Fibroblast of villous mesenchyme (primary cell): ENCODE measurements at regions not wholly inside any gene's neighbourhood (a gene's known extent, or its start where the extent isn't known, plus 50 kb on each side); places are given as distances from the start of the nearest gene placed in this dataset.
"Not testable (repeated sequence)": the region's sequence is repeated elsewhere in the genome, so short reads cannot be mapped to it uniquely, and the experiment has no call there.

Source experiments
- DNase-seq: peaks from one replicate; pipeline ENCODE4 v3.0.0-alpha.2; 2010; ENCODE audit warnings: low read depth
- H3K4me3 ChIP-seq: 2 replicates; pipeline ENCODE4 v1.5.1; 2011; ENCODE audit warnings: low read depth, mild to moderate bottlenecking, low read length
- TF ChIP-seq, protein P1 (sequence below): IDR thresholded peaks from 2 replicates; pipeline ENCODE4 v1.5.1; 2012; ENCODE audit warnings: low read depth, mild to moderate bottlenecking, low read length; ENCODE audit not compliant: insufficient read depth

DNA sequence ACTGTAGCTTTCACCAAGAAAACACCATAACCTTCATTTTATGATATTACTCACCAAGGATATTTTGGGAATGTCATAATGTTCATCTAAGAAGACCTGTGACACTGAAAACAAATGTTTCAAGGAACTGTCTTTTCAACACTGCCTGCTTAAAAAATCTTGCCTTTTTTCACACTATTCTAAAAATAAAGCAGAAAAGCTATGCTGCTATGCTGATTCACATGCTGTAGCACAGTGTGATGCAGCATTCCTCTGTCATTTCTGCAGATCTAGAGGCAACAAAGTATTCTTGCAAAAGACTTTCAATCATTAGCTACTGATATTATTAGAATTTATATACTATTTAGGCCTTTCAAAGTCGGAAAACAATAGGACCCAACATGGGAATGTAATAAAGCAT lies 525.7 kb downstream of the UQCRFS1 start:
- DNase-seq = no peak
- no peak overlapping the region for H3K4me3 ChIP-seq
- TF ChIP-seq, protein P1, sequence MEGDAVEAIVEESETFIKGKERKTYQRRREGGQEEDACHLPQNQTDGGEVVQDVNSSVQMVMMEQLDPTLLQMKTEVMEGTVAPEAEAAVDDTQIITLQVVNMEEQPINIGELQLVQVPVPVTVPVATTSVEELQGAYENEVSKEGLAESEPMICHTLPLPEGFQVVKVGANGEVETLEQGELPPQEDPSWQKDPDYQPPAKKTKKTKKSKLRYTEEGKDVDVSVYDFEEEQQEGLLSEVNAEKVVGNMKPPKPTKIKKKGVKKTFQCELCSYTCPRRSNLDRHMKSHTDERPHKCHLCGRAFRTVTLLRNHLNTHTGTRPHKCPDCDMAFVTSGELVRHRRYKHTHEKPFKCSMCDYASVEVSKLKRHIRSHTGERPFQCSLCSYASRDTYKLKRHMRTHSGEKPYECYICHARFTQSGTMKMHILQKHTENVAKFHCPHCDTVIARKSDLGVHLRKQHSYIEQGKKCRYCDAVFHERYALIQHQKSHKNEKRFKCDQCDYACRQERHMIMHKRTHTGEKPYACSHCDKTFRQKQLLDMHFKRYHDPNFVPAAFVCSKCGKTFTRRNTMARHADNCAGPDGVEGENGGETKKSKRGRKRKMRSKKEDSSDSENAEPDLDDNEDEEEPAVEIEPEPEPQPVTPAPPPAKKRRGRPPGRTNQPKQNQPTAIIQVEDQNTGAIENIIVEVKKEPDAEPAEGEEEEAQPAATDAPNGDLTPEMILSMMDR = no peak

DNA sequence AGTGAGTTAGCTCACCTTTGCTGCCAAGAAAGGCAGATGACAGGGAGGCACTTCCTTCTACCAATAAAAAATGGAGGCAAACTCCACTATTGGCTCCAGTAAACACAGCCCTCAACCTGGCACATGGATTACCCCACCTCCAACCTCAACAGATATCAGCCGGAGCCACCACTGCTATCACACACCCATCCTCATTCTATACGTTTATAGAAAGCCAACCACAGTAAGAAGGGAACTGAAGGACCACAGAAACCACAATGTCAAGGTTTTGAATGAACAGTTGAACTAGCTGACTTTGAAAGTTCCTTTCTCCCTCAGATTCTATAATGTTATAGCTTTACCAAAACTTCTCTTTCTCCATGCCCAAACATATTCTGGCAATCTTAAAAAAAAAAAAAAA lies 526.2 kb downstream of the UQCRFS1 start:
- H3K4me3 ChIP-seq = no peak overlapping the region
- TF ChIP-seq, protein P1 = no peak
- no peak for DNase-seq

DNA sequence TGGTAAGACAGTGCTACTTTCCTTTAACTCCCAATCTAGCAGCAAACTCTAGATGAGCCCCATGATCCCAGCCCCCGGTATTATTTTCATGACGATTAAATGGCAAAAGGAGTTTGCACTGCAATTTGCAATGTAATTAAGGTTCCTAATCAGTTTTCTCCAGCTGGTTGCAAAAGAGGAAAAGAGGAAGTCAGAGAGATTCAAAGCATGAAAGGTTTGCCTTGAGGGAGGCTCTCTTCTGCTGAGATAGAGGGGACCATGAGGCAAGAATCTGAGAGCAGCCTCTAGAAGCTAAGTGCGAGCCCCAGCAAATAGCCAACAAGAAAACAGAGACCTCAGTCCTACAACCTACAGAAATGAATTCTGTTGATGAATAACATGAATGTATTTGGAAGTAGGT lies 527.1 kb downstream of the UQCRFS1 start:
- DNase-seq = no peak
- no peak overlapping the region for H3K4me3 ChIP-seq
- TF ChIP-seq, protein P1 = no peak

DNA sequence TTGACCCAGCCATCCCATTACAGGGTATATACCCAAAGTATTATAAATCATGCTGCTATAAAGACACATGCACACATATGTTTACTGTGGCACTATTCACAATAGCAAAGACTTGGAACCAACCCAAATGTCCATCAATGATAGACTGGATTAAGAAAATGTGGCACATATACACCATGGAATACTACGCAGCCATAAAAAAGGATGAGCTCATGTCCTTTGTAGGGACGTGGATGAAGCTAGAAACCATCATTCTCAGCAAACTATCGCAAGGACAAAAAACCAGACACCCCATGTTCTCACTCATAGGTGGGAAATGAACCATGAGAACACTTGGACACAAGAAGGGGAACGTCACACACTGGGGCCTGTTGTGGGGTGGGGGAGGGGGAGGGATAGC lies 527.9 kb downstream of the UQCRFS1 start:
- H3K4me3 ChIP-seq, DNase-seq: not testable (repeated sequence)

DNA sequence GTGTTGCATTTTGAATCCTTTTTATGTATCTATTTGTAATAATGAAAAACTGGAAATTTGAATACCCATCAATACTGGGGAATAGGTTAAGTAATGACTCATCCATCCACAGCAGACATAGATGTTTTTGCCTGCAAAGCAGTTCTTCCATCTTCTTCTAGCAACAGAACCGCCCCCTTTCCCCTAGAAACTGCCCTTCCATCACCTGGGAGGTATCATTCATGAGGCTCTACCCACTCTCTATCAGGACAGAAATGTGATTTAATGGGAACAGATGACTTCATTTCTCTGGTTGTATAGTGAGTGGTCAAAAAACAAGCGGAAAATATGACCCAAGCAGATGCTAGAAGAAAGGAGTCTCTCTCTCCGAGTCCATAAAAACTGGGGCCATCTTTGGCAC lies 532.8 kb downstream of the UQCRFS1 start:
- DNase-seq = no peak
- TF ChIP-seq, protein P1 = no peak
- no peak overlapping the region for H3K4me3 ChIP-seq

DNA sequence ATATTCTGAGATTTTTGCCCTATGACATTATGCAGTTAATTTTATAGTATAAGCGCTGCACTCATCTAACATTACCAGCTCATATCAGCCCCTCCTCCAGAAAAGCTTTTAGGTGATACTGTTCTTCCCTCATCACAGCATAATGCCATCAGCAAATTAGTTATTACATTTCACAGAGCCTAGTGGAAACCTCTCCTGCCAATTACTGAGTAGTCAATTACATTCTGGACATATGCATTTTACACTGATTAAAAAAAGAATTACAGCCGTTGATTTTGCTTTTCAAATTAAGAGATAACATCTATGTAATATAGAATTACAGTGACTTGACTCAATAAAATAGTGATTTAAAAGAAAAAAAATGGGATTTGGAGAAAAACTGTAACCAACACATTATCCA lies 542.1 kb downstream of the UQCRFS1 start:
- TF ChIP-seq, protein P1 = no peak
- no peak for DNase-seq
- no peak overlapping the region for H3K4me3 ChIP-seq

DNA sequence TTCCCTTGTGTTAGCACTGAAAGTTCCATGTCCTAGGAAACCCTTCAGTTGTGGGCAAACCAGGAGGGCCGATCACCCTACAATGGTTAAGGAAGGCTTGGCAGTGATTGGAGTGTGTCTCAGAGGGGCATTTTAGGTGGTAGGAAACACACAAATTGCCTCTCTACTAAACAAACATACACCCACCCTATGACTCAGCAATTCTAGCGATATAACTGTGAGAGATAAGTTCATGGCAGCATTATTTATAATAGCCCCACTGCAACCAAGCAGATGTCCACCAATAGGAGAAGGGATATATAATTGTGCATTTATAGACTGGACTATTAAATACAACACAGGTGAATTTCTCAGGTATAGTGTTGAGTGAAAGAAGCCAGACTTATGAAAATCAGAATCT lies 543.1 kb downstream of the UQCRFS1 start:
- TF ChIP-seq, protein P1 = no peak
- no peak for DNase-seq
- H3K4me3 ChIP-seq = no peak overlapping the region

DNA sequence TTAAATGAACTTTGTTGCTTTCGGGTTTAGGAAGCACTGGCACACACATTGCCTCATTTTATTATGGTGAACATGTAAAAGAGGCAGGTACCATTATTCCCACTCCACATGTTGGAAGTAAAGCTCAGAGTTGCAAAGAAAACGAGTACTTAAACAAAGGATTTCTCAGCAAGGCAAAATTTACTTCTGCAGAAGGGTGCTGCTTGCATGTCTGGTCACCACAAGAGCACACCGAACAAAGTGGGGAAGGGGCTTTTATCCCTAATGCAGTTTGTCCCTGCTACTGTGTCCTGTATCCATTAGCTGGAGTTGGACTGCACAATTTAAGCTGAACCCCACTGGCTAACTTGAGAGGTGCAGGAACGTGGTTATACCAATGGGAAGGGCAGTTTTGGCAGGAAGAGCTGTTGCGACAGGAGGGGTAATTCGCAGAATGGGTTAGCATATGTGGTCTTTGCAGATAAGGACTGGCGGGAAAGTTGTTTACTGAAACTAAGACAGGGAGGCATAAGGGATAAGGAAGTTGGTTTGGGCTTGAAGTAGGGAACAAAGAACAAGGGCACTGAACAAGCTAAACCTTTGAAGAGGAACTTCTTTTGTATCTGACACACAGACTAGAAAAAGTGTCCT lies 545.5 kb downstream of the UQCRFS1 start:
- H3K4me3 ChIP-seq = no peak overlapping the region
- no peak for DNase-seq
- TF ChIP-seq, protein P1 = no peak
